ENCODE measurements at regions not wholly inside any gene's neighbourhood (a gene's known extent, or its start where the extent isn't known, plus 50 kb on each side); places are given as distances from the start of the nearest gene placed in this dataset.
"Not testable (repeated sequence)": the region's sequence is repeated elsewhere in the genome, so short reads cannot be mapped to it uniquely, and the experiment has no call there.

DNA sequence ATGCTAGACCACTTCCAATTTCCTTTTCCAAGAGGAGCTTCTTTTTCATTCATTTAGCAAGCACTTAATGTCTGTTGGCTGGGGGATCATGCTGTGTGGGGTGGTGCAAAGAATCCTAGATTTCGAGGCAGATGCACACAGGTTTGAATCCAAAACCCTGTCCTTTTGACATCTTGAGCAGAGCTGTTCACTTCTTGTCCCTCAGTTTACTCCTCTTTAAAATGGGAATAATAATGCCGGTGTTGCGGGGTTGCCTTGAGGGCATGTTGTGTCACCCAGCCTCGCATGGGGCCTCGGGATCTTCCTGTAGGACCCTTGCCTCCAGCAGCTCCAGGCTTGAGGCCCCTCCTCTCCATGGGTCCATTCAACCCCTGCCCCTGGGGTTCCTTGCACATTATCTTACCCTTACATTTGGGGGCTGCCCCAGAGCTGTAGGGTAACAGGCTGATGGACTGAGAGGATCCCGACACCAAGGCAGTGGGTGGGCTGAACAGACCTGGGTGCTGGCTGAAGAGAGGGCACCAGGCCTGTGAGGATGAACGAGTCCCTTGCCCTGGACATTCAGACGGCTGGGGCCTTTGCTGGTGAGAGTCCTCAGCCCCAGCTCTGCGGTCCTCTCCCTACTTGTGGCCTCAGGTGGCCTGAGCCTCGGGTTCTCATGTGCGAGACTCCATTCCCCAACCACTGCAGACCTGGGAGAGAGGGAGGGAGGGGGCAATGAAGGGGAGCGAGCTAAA is 145.8 kb downstream of the BARX1 start:
- no peak for DNase-seq

DNA sequence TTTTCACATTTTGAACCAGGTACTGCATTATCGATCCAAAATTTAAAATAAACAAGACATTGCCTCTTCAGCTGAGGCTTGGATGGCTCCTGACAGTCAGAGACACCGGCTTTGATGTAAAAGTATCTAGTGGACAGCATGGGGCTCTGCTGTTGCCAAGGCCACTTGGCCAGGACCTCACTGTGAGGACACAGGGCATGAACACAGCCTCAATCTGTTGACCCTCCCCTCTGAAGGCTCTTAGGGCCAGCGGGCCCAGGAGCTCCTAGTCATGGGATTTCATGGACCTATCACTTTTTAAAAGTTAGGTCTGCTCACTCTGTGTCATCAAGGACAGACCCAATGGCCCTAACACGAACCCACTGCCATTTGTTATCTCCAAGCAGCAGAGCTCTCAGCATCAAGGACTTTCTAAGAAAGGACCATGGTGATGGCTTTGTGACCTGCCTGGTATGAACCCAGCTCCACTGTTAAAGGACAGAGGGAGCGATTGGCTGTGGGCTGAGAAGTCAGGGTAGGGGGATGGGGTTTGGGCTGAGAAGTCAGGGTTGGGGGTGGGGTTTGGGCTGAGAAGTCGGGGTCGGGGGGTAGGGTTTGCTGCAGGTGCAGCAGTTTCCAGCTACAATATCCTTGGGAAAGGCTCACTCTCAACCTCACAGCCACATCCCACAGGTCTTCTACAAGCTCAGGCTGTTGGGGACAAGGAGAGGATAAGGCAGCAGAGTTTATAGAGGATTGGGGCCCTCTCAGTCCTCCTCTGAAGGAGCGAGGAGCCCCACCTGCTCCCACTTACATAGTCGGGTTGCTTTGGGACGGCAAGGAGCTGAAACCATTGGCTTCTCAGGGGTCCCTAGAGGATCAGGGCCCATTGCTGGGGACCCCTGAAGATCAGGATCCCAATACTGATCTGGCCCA is 146.8 kb downstream of the BARX1 start:
- no peak for DNase-seq

DNA sequence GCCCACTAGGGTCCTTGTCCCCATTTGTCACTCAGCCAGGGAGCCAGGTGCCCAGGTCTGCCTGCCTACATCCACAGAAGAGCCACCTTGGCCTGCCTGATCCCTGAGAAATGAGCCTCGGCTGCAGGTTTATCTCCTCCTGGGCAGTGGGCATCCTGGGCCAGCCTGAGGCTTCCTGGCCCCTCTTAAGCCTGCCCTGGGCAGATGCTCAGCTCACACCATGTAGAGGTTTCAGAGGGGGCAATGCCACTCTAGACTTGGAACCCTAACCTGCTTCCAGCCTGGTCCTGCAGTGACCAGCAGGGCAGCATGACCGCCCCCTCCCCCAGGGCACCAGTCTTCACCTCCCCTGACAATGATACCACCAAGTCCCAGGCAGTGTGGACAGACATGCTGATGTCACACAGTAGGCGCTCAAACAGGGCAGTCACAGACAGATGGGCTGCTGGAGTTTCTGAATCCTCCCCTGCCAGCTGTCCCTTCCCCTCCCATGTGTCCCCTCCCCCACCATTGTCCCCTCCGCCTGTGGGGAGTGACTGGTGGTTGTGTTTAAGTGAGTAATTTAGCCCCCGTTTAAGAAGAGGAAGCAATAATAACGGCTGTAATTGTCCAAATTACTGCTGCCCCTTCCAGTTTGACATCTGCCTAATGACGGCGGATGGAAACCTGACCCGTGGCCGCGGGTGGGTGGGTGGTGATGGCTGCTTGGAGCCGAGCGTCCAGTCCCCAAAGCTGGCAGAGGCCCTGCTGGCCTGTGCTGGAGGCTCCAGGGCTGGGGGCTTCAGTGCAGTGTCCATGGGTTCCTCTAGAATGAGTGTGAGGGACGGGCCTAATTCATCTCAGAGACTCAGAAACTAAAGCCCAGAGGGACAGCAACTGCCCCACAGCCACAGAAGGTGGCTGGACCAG is 147.7 kb downstream of the BARX1 start:
- peak in 1 of 2 experiments; percentile 37 for DNase-seq

DNA sequence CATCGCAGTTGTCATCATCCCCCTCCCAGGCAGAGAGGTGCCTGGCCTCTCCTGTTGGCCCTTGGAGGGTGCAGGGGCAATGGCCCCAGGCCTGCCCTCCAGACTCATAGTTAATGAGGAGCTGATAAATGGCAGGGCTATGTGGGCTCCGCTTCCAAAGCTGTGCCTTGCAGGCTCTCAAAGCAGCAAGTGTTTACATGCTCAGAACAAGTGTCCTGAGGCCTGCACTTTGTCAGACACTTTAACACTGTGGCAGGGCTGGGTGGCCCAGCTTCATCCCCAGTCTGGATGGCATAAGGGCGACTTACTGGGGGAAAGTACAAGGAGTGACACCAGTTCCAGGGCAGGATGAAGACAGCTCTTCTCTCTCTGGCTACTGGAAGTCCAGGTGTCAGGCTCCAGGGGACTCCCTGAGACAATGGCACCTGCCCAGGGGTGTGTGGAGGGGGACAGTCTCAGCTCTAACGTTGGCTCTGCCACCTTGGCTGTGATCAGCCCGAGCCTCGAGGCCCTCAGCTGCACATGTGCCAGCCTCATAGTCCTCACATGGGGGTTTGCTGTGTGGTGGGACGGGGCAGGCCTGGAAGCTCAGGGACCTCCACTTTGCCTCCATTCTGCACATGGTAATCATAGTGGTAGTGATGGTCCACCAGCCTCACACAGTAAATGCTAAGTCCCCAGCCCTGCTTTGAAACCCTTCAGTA is 153.4 kb downstream of the BARX1 start:
- no peak for DNase-seq

DNA sequence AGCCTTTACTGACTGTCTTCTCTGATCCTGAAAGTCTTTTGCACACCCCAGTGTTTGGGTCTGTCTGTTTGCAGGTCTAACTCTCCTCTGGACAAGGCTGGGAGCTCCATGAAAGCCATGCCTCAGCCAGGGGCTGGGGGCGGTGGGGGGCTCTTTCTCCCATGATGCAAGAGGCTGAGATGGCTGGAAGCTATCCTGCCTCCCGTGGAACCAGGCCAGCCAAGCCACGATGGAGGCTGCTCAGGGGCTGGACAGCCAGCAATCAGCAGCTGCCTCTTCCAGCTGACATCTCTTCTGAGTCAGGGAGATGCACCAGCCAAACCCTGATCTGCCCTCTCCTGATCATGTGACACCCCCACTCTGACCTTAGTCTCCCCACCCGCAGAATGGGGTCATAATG is 154.0 kb downstream of the BARX1 start:
- DNase-seq: no peak

DNA sequence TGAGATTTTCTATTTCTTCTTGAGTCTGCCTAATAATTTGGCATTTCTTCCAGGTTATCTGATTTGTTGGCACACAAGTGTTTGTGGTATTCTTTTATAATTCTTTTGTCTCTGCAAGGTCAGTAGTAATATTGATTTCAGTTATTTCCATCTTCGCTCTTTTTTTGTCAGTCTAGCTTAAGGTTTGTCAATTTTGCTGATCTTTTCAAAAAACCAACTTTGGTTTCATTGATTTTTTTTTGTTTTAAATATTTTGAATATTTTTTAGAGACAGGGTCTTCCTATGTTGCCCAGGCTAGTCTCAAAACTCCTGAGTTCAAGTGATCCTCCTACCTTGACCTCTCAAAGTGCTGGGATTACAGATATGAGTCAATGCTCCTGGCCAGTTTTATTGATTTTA is 162.8 kb downstream of the BARX1 start:
- DNase-seq: no peak

DNA sequence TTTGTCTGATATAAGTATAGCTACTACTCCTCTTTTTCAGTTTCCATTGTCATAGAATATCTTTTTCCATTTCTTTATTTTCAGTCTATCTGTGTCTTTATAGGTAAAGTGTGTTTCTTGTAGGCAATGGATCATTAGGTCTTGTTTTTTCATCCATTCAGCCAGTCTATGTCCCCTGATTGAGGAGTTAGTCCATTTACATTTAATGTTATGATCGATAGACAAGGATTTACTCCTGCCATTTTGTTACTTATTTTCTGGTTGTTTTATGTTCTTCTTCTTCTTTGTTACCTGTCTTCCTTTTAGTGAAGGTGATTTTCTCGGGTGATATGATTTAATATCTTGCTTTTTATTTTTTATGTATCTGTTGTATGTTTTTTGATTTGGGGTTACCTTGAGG is 169.0 kb downstream of the BARX1 start:
- no peak for DNase-seq

DNA sequence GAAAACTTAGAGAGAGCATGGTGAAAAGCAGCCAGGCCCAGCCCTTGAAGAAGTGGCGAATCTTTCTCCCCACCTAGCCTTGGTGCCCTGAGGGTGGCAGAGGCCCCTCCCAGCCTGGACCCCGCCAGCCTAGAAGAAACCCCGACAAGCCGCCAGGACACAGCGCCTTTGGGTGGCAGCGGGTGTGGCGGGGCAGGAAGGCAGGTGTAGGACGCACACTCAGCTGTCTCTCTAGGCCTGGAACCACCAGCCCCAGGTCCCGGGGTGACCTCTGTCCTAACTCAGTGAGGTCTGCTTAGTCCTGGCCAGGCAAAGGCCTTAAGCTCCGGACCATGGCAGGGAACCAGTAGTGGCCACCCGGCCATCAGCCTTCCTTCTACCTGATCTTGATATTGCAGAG is 178.3 kb downstream of the BARX1 start:
- no peak for DNase-seq

DNA sequence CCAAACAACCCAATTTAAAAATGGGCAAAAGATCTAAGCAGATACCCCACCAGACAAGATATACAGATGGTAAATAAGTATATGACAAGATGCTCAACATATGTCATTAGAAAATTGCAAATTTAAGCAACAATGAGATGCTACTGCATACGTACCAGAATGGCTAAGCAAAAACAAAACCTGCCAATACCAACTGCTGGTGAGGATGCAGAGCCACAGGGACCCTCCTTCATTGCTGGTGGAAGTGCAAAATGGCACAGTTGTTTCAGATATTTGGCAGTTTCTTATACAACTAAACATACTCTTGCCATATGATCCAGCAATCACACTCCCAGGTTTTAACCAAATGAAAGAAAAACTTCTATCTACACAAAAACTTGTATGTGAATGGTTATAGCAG is 178.9 kb downstream of the BARX1 start:
- DNase-seq: no peak

DNA sequence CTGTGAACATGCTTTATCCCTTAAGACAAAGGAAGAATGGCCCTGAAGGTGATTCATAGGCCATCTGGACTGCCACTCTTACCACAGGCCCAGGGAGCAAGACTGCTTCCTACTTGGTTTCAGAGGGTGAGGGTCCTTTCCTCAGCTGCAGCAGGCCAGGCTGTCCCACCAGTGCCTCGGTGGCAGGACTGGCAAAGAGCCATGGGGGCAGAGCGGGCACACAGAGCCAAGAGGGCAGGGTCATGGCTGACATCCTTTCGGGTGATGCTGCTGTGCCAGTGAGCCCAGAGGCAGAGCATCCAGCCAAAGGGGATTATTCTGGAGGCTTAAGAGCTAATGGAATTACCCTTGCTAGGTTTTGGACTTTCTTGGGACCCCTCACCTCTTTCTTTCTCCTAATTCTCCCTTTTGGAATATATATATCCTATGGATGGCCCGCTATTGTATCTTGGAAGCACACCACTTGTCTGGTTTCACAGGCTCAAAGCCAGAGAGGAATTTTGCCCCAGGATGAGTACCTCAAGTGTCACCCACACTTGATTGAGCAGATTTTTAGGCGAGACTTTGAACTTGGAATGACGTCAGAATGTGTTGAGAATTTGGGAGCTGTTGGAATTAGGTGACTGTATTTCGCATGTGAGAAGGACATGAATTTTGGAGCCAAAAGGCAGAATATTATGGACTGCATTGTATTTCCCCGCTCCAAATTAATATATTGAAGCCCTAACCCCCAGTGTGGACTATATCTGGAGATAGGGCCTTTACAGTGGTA is 180.6 kb downstream of the BARX1 start:
- no peak for DNase-seq

DNA sequence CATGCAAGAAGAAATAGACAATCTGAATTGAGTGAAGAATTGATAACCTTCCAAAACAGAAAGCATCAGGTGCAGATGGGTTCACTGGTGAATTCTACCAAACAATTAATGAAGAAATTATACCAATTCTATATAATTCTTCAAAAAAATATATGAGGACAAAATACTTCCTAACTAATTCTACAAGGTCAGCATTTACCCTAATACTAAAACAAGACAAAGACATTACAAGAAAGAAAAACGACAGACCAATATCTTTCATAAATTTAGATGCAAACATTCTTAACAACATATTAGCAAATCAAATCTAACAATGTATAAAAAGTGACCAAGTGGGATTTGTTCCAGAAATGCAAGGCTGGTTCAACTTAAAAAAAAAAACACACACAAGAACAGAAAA is 183.9 kb downstream of the BARX1 start:
- DNase-seq: no peak

DNA sequence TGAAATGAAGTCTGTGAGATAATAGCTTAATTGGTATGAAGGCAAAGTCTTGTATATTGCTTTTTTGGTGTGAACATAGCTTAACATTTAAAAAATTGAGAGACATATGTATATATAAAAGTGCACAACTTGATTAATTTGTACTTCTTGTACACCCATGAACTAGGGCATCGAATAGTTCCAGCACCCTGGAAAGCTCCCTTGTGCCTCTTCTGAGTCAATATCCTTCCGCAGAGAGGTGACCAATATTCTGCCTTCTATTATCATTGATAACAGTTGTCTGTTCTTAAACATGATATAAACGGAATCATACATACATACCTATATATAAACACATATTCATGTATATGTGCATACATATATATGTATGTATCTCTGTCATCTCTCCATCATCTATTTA is 185.4 kb downstream of the PHF2 start:
- DNase-seq: no peak

DNA sequence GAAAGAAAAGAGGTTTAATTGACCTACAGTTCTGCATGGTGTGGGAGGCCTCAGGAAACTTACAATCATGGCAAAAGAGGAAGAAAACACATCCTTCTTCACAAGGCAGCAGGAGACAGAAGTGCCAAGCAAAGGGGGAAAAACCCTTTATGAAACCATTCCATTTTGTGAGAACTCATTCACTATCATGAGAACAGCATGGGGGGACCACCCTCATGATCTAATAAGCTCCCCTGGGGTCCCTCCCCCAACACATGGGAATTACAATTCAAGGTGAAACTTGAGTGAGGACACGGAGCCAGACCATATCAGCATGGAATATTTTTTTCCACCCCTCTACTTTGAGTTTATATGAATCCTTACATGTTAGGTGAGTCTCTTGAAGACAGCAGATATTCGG is 173.7 kb downstream of the PHF2 start:
- no peak for DNase-seq

DNA sequence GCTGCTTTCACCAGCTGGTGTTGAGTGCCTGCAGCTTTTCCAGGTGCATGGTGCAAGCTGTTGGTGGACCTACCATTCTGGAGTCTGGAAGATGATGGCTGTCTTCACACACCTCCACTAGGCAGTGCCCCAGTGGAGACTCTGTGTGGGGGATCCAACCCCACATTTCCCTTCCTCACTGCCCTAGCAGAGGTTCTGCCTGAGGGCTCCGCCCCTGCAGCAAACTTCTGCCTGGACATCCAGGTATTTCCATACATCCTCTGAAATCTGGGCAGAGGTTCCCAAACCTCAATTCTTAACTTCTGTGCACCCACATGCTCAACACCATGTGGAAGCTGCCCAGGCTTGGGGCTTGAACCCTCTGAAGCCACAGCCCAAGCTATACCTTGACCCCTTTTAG is 172.4 kb downstream of the PHF2 start:
- not testable (repeated sequence) for DNase-seq

DNA sequence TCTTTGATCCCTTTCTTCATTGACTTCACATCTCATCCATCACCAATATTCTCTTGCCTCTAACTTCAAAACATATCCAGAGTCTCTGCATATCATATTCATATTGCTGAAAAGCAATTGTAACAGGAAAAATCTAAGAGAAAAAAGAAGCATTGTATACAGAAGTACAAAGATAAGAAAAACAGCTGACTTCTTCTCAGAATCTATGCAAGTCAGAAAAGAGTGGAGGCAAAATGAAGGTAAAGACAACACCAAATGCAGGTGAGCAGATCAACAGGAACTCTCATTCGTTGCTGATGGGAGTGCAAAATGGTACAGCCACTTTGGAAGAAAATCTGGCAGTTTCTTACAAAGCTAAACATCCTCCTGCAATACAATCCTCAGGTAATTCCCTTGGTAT is 155.6 kb downstream of the PHF2 start:
- DNase-seq: no peak

DNA sequence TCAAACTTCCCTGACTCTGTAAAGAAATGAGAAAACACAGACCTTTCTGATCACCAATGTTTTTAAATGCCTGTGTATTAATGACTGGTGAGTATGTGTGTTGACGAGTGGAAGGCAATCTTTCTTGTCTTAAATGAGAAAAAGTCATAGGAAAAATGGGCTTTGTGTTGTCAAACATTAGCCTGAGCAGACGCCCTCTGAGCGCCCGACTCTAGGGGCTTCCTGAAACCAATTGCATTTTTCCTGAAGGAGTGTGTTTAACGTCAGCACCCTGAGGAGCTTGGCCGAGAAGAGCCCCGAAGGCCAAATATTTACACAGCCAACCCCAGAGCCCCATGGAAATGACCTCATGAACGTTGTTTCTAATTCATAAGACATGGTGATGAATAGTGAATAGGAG is 154.3 kb downstream of the PHF2 start:
- peak in 1 of 2 experiments; percentile 16 for DNase-seq

DNA sequence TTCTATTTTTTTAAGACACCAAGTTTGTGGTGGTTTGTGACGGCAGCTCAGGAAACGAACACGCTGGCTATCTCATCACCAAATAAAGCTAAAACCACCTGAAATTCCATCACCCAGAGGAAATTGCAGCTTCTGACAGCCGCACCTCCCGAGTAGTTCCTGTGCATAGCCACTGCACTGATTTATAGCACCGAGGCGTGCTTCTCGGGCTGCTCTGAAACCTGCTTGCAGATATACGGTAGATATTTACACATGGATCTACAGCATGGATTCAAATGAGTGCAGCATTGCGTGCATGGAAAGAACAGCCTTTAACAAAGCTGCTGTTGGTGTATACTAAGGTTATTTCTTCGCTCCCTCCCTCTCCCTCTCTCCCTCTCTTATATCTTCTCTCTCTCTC is 153.8 kb downstream of the PHF2 start:
- DNase-seq: peak in 1 of 2 experiments; percentile 7
